Stimulated activated memory B cell treated with anti-CD40 and anti-IgM and Interleukin-4, amounts not matched to agents 10 μg/mL and 1 μg/mL and 100 μg/mL, for 72 hours (primary cell): ENCODE measurements at regions not wholly inside any gene's neighbourhood (a gene's known extent, or its start where the extent isn't known, plus 50 kb on each side); places are given as distances from the start of the nearest gene placed in this dataset.

ENCODE experiments used
- ATAC-seq: fragments of 150-1000 bp; cut with Tn5 transposase; 2 replicates; pipeline ENCODE4 v1.10.0; 2021
- H3K27ac Mint-ChIP-seq: one replicate; pipeline ENCODE4 v1.8.0; 2022; ENCODE audit warnings: mild to moderate bottlenecking, mixed read lengths
- H3K27me3 Mint-ChIP-seq: one replicate; pipeline ENCODE4 v1.8.0; 2022; ENCODE audit warnings: mixed read lengths
- H3K36me3 Mint-ChIP-seq: one replicate; pipeline ENCODE4 v1.8.0; 2022; ENCODE audit warnings: mixed read lengths
- H3K4me1 Mint-ChIP-seq: one replicate; pipeline ENCODE4 v1.8.0; 2022; ENCODE audit warnings: mixed read lengths
- H3K4me3 Mint-ChIP-seq: one replicate; pipeline ENCODE4 v1.8.0; 2022; ENCODE audit warnings: mild to moderate bottlenecking, moderate library complexity, mixed read lengths
- H3K9me3 Mint-ChIP-seq: one replicate; pipeline ENCODE4 v1.8.0; 2022; ENCODE audit warnings: mixed read lengths

- H3K4me3 Mint-ChIP-seq = no peak overlapping the region
- peaks cover 2% of the 10 kb centered on the region for H3K9me3 Mint-ChIP-seq
- H3K4me1 Mint-ChIP-seq = peaks cover 19% of the 10 kb centered on the region
- ATAC-seq = no peak
- H3K27me3 Mint-ChIP-seq = peaks cover 19% of the 10 kb centered on the region
- H3K27ac Mint-ChIP-seq = peak overlapping the region; percentile 78
- peaks cover 8% of the 10 kb centered on the region for H3K36me3 Mint-ChIP-seq
These were observed 97.2 kb upstream of the MSX1 start for GRCh38 chr4:4762300-4762699.

GRCh38 chr4:4761128-4761982 is 98.1 kb upstream of the MSX1 start:
- no peaks in the 10 kb centered on the region for H3K9me3 Mint-ChIP-seq
- peaks cover 14% of the 10 kb centered on the region for H3K27me3 Mint-ChIP-seq
- peaks cover 19% of the 10 kb centered on the region for H3K4me1 Mint-ChIP-seq
- H3K27ac Mint-ChIP-seq = no peak overlapping the region
- H3K36me3 Mint-ChIP-seq = peaks cover 6% of the 10 kb centered on the region
- H3K4me3 Mint-ChIP-seq = no peak overlapping the region
- no peak for ATAC-seq

- peaks cover 19% of the 10 kb centered on the region for H3K27me3 Mint-ChIP-seq
- peaks cover 6% of the 10 kb centered on the region for H3K36me3 Mint-ChIP-seq
- no peak overlapping the region for H3K27ac Mint-ChIP-seq
- H3K4me3 Mint-ChIP-seq = no peak overlapping the region
- H3K4me1 Mint-ChIP-seq = peaks cover 19% of the 10 kb centered on the region
- no peaks in the 10 kb centered on the region for H3K9me3 Mint-ChIP-seq
- ATAC-seq = no peak
These were observed 99.6 kb upstream of the MSX1 start for GRCh38 chr4:4759883-4760282.

GRCh38 chr4:4759232-4759631 is 100.2 kb upstream of the MSX1 start:
- Mint-ChIP-seq H3K4me3 (no peak overlapping the region), H3K9me3 (no peaks in the 10 kb centered on the region), H3K4me1 (peaks cover 17% of the 10 kb centered on the region), H3K36me3 (peaks cover under 1% of the 10 kb centered on the region), H3K27me3 (peaks cover 19% of the 10 kb centered on the region), H3K27ac (no peak overlapping the region)
- ATAC-seq = no peak

- Mint-ChIP-seq H3K27ac (no peak overlapping the region), H3K36me3 (no peaks in the 10 kb centered on the region), H3K4me3 (no peak overlapping the region), H3K4me1 (peaks cover 11% of the 10 kb centered on the region), H3K27me3 (peaks cover 19% of the 10 kb centered on the region), H3K9me3 (no peaks in the 10 kb centered on the region)
- ATAC-seq = no peak
These were observed 100.8 kb upstream of the MSX1 start for GRCh38 chr4:4758681-4759080.

- H3K36me3 Mint-ChIP-seq = no peaks in the 10 kb centered on the region
- no peak overlapping the region for H3K4me3 Mint-ChIP-seq
- peaks cover 51% of the 10 kb centered on the region for H3K27me3 Mint-ChIP-seq
- H3K9me3 Mint-ChIP-seq = no peaks in the 10 kb centered on the region
- no peak overlapping the region for H3K27ac Mint-ChIP-seq
- H3K4me1 Mint-ChIP-seq = no peaks in the 10 kb centered on the region
- no peak for ATAC-seq
These were observed 104.2 kb upstream of the MSX1 start for GRCh38 chr4:4755306-4755705.

- H3K4me3 Mint-ChIP-seq = no peak overlapping the region
- ATAC-seq = no peak
- no peaks in the 10 kb centered on the region for H3K4me1 Mint-ChIP-seq
- no peaks in the 10 kb centered on the region for H3K9me3 Mint-ChIP-seq
- H3K27ac Mint-ChIP-seq = no peak overlapping the region
- H3K36me3 Mint-ChIP-seq = no peaks in the 10 kb centered on the region
- peaks cover 57% of the 10 kb centered on the region for H3K27me3 Mint-ChIP-seq
These were observed 104.8 kb upstream of the MSX1 start for GRCh38 chr4:4754641-4755040.

GRCh38 chr4:4753643-4754042 is 105.8 kb upstream of the MSX1 start:
- no peaks in the 10 kb centered on the region for H3K4me1 Mint-ChIP-seq
- H3K9me3 Mint-ChIP-seq = no peaks in the 10 kb centered on the region
- no peak for ATAC-seq
- H3K4me3 Mint-ChIP-seq = no peak overlapping the region
- H3K27me3 Mint-ChIP-seq = peaks cover 62% of the 10 kb centered on the region
- no peak overlapping the region for H3K27ac Mint-ChIP-seq
- no peaks in the 10 kb centered on the region for H3K36me3 Mint-ChIP-seq

- Mint-ChIP-seq H3K27ac (no peak overlapping the region), H3K36me3 (no peaks in the 10 kb centered on the region)
These were observed 106.7 kb upstream of the MSX1 start for GRCh38 chr4:4752576-4753401.

GRCh38 chr4:4752025-4752424 is 107.4 kb upstream of the MSX1 start:
- Mint-ChIP-seq H3K27ac (no peak overlapping the region), H3K9me3 (peaks cover 6% of the 10 kb centered on the region), H3K27me3 (peaks cover 62% of the 10 kb centered on the region), H3K4me1 (no peaks in the 10 kb centered on the region), H3K4me3 (no peak overlapping the region), H3K36me3 (no peaks in the 10 kb centered on the region)
- ATAC-seq = no peak

More at GRCh38 chr4:4752576-4753401, 106.7 kb upstream of the MSX1 start:
- peaks cover 3% of the 10 kb centered on the region for H3K9me3 Mint-ChIP-seq
- H3K27me3 Mint-ChIP-seq = peaks cover 62% of the 10 kb centered on the region
- no peaks in the 10 kb centered on the region for H3K4me1 Mint-ChIP-seq
- no peak for ATAC-seq
- no peak overlapping the region for H3K4me3 Mint-ChIP-seq

- no peak overlapping the region for H3K27ac Mint-ChIP-seq
- no peaks in the 10 kb centered on the region for H3K4me1 Mint-ChIP-seq
- peaks cover 5% of the 10 kb centered on the region for H3K36me3 Mint-ChIP-seq
- peaks cover 61% of the 10 kb centered on the region for H3K27me3 Mint-ChIP-seq
- H3K9me3 Mint-ChIP-seq = peaks cover 12% of the 10 kb centered on the region
- no peak overlapping the region for H3K4me3 Mint-ChIP-seq
- ATAC-seq = no peak
These were observed 109.3 kb upstream of the MSX1 start for GRCh38 chr4:4750187-4750586.

GRCh38 chr4:4749137-4749536 is 110.3 kb upstream of the MSX1 start:
- H3K4me3 Mint-ChIP-seq = no peak overlapping the region
- peaks cover 50% of the 10 kb centered on the region for H3K27me3 Mint-ChIP-seq
- no peak for ATAC-seq
- H3K9me3 Mint-ChIP-seq = peaks cover 17% of the 10 kb centered on the region
- H3K27ac Mint-ChIP-seq = no peak overlapping the region
- H3K4me1 Mint-ChIP-seq = no peaks in the 10 kb centered on the region
- peaks cover 5% of the 10 kb centered on the region for H3K36me3 Mint-ChIP-seq

GRCh38 chr4:4746444-4746843 is 113.0 kb upstream of the MSX1 start:
- Mint-ChIP-seq H3K27ac (no peak overlapping the region), H3K27me3 (peaks cover 23% of the 10 kb centered on the region), H3K36me3 (peaks cover 5% of the 10 kb centered on the region), H3K4me3 (no peak overlapping the region), H3K4me1 (no peaks in the 10 kb centered on the region), H3K9me3 (peaks cover 17% of the 10 kb centered on the region)
- no peak for ATAC-seq

GRCh38 chr4:4740071-4740470 is 119.4 kb upstream of the MSX1 start:
- Mint-ChIP-seq H3K27me3 (no peaks in the 10 kb centered on the region), H3K9me3 (peaks cover 5% of the 10 kb centered on the region), H3K4me1 (no peaks in the 10 kb centered on the region), H3K36me3 (peaks cover 6% of the 10 kb centered on the region), H3K4me3 (no peak overlapping the region), H3K27ac (no peak overlapping the region)
- no peak for ATAC-seq

GRCh38 chr4:4735870-4736269 is 123.6 kb upstream of the MSX1 start:
- H3K27me3 Mint-ChIP-seq = no peaks in the 10 kb centered on the region
- H3K27ac Mint-ChIP-seq = no peak overlapping the region
- no peak for ATAC-seq
- peaks cover 8% of the 10 kb centered on the region for H3K9me3 Mint-ChIP-seq
- H3K36me3 Mint-ChIP-seq = peaks cover 6% of the 10 kb centered on the region
- H3K4me3 Mint-ChIP-seq = no peak overlapping the region
- no peaks in the 10 kb centered on the region for H3K4me1 Mint-ChIP-seq
